SKM-1 treated with dmso at 0.1 percent for 144 hours (cell line): ENCODE measurements at regions not wholly inside any gene's neighbourhood (a gene's known extent, or its start where the extent isn't known, plus 50 kb on each side); places are given as distances from the start of the nearest gene placed in this dataset.
A peak's percentile ranks its signal among the peaks of the same experiment; 100 is the strongest.

Experiments
- DNase-seq: peaks from one replicate; lab custom pipeline; 2025; ENCODE audit not compliant: unreplicated experiment; lab: John Stamatoyannopoulos, UW

DNA sequence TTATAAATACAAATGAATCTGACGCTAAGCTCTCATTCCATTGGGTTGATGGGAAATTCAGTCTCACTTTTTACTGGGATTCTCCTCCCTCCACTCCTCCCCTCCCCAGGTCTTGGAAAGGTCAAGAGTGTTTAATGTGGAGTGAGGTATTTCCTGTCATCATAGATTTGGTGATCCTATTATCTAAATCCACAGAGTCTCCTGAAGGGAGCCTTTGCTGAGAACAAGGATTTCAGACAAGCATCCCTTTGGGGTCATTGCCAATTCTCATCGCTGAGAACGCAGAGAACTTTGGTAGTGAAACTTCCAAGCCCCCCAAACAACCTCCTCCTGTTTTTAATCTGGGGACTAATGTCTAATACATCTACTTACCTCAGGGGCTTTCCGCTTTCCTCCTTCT, 297.9 kb downstream of the OTOL1 start:
- no peak for DNase-seq

DNA sequence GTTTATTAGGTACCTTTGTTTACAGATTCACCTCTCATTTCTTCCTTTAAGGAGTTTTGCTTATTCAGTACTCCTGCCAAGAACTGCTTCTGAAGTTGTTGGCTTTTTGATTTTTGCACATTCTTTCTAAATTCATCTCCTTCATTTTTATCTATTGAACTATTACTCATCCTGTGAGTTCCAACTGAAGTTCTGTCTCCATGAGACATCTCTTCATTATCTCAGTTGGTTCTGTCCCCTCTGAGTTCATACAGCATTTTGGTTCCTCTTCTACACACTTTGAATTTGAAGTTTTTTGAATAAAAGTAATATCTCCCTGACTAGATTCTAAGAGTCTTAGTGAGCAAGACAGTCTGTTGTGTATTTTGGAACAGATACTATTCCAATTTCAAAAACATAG, 299.7 kb downstream of the OTOL1 start:
- DNase-seq, result no peak

DNA sequence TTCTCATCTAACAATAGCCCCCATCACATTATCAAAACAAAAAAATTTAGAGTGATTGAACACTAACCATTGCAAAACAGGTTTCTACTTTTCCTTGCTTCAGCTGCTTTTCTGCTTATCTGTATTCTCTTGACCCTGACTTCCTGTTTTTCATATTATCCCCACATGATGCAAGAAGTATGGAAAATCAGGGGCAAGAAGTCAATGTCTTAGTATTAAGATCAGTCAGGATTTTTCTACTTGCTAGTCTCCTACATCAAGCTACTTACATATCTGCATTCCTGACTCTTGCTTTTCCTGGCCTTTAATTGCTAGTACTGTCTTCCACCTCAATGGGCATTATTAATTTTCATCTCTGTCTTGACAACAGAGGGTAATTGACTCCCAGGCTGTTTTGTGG, 300.2 kb downstream of the OTOL1 start:
- peak; percentile 4 for DNase-seq

DNA sequence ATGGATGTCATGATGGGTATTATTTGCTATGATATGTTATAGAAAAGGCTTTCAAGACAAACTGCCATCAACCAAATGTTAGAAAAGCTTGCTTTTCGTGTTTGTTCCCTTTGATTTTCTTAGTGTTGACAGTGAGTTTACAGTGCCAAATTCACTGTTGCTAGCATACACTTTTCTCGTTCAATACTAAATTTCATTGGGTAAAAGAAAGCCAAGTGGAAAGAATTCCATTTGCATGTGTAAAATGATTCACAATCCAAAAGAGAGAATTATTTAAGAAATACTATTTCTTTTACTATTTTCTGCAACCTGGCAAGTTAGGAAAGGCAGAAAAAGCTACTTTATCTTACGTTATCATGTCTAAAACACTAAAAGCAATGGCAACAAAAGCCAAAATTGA, 301.4 kb downstream of the OTOL1 start:
- DNase-seq, result no peak

DNA sequence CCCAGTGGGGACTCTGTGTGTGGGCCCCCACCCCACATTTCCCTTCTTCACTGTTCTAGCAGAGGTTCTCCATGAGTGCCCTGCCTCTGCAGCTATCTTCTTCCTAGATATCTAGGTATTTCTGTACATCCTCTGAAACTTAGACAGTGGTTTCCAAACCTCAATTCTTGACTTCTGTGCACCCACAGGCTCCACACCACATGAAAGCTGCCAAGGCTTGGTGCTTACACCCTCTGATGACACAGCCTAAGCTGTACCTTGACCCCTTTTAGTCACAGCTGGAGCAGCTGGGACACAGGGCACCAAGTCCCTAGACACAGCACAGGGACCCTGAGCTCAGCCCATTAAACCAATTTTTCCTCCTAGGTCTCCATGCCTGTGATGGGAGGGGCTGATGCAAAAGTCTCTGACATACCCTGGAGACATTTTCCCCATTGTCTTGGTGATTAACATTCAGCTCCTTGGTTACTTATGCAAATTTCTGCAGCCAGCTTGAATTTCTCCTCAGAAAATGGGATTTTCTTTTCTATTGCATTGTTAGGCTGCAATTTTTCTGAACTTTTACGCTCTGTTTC, 304.5 kb downstream of the OTOL1 start:
- DNase-seq, result no peak

DNA sequence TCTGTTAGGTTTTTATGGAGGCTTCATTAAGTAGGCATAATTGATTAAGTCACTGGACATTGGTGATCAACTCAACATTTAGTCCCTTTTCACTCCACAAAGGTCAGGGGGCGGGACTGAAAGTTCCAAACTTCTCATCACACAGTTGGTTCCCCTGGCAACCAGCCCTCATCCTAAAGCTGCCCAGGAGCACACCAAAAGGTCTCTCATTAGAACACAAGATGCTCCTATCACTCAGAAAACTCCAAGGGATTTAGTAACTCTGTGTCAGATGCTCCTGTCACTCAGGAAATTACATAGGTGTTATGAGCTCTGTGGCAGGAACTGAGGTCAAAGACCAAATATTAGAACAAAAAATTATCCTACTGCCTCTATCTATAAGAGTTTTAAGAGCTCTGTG, 321.5 kb downstream of the OTOL1 start:
- no peak for DNase-seq

DNA sequence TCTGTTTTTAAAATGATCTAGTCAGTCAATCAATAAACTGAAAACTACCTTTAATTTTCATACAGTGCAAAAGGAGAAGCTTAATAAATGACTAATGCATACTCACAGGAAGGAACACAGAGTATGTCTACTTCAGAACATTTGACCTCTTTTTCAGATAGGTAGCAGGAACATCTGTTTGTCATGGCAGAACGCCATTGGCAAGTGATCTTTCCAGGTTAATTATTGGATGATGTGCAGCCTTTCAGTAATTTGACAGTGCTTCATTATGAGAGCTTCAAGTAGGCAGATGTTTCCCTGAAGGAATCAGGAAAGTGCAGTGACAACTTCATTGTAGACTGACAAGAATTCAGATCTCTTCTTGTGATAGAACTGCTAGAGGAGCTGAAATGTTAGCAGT, 325.0 kb downstream of the OTOL1 start:
- DNase-seq, result no peak

DNA sequence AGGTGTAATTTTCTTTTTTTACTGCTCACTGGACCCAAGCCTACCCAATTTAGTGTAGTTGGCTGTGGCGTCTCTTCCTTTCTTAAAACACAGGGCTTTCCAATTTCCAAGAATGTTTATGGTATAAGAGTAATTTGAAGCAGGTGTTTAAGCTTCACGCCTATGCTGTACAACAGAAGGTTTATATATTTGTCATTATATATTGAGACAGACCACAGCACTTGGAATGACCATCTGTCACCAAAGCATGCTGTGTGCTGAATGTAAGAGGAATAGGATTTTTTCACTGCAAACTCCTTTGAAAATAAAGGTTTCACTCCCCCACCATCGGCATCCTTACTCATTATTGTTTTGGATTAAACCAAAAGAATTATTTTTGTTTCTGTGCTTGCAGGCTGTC, 325.7 kb downstream of the OTOL1 start:
- no peak for DNase-seq

DNA sequence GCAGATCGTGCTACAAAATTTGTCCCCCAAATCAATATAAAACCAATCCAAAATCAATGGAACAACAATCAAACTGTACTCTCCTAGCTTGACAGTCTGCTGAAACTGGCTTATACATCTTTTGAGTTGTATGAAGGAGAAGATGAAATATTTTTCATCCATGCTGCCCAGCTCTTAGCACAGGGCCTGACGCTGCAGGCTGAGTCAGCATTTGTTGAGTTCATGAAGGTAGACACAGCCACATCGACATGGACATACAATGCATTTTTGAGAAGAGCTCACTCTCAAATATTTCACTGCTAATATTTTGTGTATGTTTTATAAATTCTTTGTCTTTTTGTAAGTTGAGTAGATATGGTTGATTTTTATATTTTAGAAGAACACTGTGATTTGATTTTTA, 327.3 kb downstream of the OTOL1 start:
- no peak for DNase-seq

DNA sequence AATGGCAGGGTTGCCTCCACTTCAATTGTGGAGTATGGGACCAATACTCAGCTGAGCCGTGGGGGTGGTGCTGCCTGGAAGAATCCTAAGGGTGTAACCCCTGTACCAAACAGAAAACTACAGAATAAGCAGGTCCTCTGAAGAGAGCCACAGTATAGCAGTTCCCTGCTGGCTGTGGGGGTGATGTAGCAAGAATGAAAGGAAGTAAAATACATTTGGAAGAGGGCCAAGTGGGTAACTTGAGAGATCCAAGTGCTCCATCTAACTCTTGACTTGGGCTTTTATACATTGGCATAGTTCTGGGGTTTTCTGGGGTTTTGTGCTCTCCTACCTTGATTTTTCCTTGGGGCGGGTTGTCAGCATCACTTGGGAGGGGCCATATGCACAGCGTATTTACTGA, 341.4 kb downstream of the OTOL1 start:
- no peak for DNase-seq

DNA sequence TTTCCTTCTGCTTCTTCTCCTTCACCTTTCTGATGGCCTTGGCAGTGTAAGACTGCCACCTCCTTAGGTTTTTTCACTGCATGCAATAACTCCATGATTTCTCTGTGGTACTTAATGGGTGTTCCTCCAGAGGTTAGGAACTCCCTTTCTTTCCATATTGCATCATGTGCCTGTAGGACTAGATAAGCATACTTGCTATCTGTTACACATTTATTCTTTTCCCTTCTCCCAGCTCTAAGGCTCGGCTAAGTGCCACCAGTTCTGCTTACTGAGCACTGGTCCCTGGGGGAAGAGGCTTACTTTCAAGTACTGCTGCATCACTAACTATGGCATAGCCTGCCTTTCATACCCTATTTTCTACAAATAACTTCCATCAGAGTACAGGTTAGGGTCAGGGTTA, 351.8 kb downstream of the OTOL1 start:
- no peak for DNase-seq

DNA sequence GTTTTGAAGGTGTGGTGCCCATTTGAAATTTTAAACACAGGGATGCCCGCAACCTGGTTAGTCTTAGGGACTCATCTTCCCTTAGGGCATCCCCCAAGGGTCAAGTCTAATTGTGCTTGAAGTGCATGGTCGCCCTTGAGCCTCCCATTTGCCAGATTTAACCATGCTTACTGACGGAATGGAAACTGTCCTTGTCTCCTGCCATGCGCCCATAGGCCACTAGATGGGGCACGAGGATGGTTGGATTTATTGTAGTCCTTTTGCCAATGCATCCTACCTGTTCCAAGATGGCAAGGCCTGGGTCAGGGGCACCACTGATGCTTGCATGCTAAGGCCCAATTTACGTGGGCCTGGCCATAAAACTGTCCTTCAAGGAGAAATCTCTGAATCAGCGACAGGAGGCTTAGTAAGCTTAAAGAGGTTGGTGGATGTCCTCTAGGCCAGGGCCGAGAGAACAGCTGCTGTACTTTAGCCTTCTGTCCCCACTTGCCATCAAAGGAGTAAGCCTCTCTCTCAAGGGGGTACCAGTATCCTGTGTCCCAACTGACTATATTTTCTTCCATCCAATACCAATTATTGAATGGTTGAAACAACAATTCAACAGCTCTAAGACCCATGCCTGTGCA, 355.4 kb downstream of the OTOL1 start:
- peak; percentile 48 for DNase-seq

DNA sequence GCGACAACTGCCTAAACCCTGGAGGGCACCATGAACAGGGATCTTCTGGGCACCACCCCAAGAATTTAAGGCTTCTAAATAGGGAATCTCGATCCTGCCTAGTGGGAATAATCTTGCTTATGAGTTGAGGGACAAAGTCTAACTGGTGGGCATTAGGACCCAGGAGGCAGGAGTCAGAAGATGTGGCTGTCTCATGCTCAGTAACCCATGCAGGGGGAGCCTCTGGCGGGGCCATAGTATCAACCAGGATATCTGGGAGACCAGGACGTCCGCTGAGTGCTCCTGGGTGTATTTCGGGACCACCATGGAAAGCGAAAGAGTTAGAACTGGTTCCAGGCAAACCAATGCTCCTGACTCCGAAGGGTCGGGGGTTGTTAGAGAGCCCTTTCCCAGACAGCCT, 356.1 kb downstream of the OTOL1 start:
- DNase-seq, result no peak

DNA sequence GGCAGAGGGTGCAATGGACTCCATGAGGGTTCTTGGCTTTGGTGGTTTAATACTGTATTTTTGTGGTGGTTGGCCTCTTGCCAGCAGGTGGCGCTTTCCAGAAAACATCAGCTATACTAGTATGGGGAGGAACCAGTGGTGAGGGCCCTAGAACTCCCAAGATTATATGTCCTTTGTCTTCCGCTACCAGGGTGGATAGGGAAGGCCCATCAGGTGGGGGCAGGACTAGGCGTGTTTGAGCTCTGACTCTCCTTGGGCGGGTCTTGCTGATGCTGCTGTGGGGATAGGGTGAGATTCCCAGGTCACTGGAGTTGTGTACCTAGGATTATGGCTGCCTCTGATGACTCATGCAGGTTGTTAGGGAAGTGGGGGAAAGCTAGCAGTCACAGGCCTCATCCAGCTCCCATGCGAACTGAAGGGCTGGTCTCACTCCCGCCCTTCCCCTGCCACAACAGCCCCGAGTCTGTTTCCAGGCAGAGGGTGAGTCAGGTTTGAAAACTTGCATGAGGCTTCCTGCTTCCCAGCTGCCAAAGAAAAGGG, 357.7 kb downstream of the OTOL1 start:
- DNase-seq, result peak; percentile 44

DNA sequence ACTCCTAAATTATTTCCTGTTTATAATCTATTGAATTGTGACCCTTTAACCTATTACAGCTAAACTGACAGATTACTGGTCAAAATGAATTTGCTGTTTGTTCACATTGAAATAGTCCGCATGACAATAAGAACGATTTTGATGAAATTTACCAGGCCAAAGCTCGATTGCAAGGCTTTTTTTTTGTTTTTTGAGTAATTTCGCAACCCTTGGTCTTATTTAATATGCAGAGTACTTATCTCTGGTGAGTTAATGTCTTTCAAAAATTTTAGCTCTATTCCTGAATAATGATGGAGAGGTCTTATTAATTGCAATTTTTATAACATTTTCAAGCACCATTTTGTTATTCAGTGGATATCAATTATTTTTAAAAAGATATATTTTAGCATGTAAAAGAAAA, 362.4 kb downstream of the OTOL1 start:
- DNase-seq, result no peak

DNA sequence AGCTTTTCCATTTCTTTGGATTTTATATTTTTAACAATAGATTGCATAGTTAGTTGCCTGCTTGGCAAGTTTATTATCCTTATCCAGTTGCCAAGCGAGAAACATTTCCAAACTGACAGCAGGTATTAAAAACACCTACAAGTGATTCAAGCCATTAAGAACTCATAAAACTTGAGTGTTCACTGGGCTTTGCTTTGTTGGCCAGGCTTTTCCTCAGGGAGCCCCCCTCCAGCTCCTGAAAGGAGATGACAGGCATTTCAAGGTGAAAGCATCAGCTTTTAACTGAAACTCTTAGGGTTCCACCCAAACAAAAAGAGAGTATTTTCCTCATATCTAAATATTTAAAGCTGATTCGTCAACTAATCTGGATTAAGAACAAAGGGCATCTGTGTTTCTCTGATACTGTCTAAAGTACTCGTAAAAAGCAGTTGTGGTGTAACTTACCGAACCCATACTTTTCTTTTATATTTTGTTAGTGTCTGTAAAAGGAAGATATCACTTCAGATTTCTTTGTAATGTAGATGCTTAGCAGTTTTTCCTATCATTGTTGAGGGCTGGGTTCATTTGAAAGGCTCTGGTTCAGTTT, 363.4 kb downstream of the OTOL1 start:
- DNase-seq, result no peak

DNA sequence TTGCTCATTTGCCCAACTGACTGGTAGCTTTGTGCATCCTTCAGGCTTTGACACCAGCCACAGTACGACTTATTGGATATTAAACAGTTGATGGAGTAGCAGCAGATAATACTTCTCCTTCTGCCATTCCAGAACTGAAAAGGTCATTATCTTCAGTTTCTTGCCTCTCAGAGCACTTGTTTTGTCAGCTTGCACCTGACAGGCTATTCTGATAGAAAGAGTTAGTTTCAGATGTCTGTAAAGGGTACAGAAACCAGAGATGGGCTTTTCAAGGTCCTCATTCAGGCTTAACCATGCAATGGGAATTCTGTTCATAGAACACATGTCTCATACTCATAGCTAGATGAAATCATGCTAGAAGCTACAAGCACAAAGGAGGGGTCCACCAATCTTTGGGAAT, 367.2 kb downstream of the OTOL1 start:
- no peak for DNase-seq

DNA sequence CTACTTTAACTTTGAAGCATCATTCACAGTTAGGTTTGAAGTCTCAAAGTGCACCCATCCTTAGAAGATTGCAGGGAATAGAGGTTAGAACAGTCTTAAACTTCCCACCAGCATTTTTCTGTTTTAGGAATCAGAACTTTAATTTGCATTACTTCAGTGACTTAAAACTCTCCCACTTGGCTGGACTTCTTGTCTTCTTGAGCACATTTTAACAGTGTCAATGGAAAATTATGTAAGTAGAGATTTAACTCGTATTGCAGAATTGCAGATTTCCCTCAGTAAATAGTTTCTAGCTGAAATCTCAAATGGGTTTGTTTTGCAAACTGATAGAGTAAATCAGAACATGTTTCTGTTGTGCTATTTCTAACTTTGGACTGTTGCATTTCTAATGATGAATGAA, 369.6 kb downstream of the OTOL1 start:
- no peak for DNase-seq

DNA sequence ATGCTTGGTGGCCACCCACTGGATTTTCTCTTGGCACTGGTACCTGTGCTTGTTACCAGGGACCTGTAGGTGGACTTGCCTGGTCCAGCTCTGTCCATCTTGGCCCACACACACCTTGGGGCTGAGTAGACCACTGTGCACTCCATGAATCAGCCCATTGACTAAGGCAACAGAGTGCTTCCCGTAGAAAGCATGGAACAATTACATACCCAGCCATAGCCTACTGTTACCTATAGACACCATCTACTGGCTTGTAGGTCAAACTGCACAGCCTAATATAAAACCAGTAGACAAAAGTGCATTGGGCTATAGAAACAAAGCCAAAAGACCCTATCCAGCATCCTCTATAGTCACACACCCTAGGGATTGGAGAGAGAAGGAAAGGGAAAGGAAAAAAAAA, 378.9 kb downstream of the OTOL1 start:
- DNase-seq, result no peak

DNA sequence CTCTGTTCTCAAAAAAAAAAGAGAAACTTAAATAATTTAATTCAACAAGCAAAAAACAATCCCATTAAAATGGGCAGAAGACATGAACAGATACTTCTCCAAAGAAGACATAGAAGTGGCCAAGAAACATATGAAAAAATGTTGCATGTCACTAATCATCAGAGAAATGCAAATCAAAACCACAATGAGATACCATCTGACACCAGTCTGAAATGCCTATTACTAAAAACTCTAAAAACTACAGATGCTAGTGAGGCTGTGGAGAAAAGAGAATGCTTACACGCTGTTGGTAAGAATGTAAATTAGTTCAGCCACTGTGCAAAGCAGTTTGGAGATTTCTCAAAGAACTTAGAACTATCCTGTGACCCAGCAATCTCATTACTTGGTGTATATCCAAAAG, 382.9 kb downstream of the OTOL1 start:
- no peak for DNase-seq

DNA sequence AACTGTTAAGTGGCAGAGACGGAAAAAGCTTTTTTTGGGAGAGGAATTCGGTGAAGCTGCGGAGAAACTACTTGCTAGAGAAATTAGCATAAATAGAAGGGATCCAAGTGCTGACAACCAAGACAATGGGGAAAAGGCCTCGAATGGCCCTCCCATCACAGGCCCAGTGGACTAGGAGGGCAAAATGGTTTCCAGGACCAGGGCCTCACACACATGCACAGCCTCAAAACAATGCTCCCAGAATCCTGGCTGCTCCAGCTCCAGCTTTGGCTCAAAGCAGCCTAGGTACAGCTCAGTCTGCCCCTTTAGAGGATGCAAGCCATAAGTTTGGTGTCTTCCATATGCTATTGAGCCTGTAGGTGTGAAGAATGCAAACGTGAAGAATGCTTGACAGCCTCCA, 388.2 kb downstream of the OTOL1 start:
- DNase-seq, result no peak

DNA sequence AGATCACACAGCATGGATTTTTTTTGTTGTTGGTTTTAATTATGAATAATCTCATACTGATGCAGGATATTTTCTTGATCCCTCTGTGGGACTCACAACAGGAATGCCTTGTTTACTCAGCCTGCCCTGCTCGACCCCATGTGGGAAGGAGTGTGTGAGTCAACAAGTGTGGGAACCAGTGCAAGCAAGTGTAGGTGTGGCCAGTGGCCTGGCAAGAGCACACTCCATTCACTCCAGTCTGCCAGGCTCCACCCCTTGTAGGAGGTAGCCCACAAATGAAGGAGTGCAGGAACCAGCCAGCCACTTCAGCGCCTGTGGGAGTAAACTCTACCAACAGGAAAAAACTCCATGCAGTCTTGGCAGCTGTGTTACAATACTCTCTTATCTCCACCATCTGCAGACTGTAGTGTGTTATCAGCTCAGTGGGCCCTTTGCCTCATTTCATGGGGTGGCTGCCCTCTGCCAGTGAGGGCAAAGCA, 393.6 kb downstream of the OTOL1 start:
- DNase-seq, result no peak

DNA sequence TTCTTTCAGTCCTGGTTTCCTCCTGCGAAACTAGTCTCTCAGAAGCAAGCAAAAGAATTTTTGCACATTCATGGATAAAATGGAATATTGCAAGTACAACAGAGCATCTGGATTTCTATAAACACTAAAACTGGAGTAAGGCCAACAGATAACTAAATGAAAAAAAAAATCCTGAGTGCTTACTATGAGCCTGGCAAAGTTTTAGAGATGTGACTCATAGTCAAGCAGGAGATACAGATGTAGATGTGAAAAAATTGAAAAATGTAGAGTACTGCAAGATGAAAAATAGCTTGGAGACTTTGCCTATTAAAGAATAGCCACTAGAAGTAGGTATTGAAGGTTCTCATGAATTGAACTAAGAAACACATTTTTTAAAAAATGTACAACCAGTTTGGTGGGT, 397.4 kb downstream of the OTOL1 start:
- no peak for DNase-seq
